ENCODE measurements at regions not wholly inside any gene's neighbourhood (a gene's known extent, or its start where the extent isn't known, plus 50 kb on each side); places are given as distances from the start of the nearest gene placed in this dataset.
A peak's percentile ranks its signal among the peaks of the same experiment; 100 is the strongest.

GRCh38 chr13:50550151-50550550 is 293.3 kb downstream of the DLEU7 start:
- DNase-seq, result no peak

- no peak for DNase-seq
These were observed 291.0 kb downstream of the DLEU7 start for GRCh38 chr13:50552424-50552966.

- DNase-seq, result no peak
These were observed 281.8 kb downstream of the DLEU7 start for GRCh38 chr13:50561739-50562138.

- DNase-seq, result no peak
These were observed 276.8 kb downstream of the DLEU7 start for GRCh38 chr13:50566646-50567045.

- DNase-seq, result no peak
These were observed 271.4 kb downstream of the DLEU7 start for GRCh38 chr13:50572129-50572528.

- DNase-seq, result no peak
These were observed 270.4 kb downstream of the DLEU7 start for GRCh38 chr13:50573066-50573465.

GRCh38 chr13:50574731-50575130 is 268.8 kb downstream of the DLEU7 start:
- DNase-seq, result no peak

- no peak for DNase-seq
These were observed 268.4 kb downstream of the DLEU7 start for GRCh38 chr13:50575138-50575537.

GRCh38 chr13:50576156-50576555 is 267.3 kb downstream of the DLEU7 start:
- peak in 1 of 51 donors; percentile 5 for DNase-seq

GRCh38 chr13:50577806-50578205 is 265.7 kb downstream of the DLEU7 start:
- DNase-seq, result no peak

- DNase-seq, result no peak
These were observed 262.7 kb downstream of the DLEU7 start for GRCh38 chr13:50580684-50581305.

- DNase-seq, result no peak
These were observed 261.8 kb downstream of the DLEU7 start for GRCh38 chr13:50581586-50582196.

GRCh38 chr13:50584856-50585580 is 258.5 kb downstream of the DLEU7 start:
- no peak for DNase-seq

GRCh38 chr13:50585674-50586413 is 257.6 kb downstream of the DLEU7 start:
- no peak for DNase-seq

- DNase-seq, result no peak
These were observed 256.9 kb downstream of the DLEU7 start for GRCh38 chr13:50586414-50587083.

GRCh38 chr13:50587115-50587514 is 256.4 kb downstream of the DLEU7 start:
- no peak for DNase-seq

GRCh38 chr13:50587645-50588373 is 255.7 kb downstream of the DLEU7 start:
- no peak for DNase-seq

GRCh38 chr13:50588491-50589130 is 254.9 kb downstream of the DLEU7 start:
- DNase-seq, result no peak

GRCh38 chr13:50589139-50589538 is 254.4 kb downstream of the DLEU7 start:
- no peak for DNase-seq

GRCh38 chr13:50589651-50590054 is 253.8 kb downstream of the DLEU7 start:
- no peak for DNase-seq
